ENCODE measurements at regions not wholly inside any gene's neighbourhood (a gene's known extent, or its start where the extent isn't known, plus 50 kb on each side); places are given as distances from the start of the nearest gene placed in this dataset.
"Not testable (repeated sequence)": the region's sequence is repeated elsewhere in the genome, so short reads cannot be mapped to it uniquely, and the experiment has no call there.

- H3K4me3 ChIP-seq (ENCODE audit: low read depth in 2 of 2, low read length in 2 of 2); H3K27ac ChIP-seq (ENCODE audit: low read length); H3K9me3 ChIP-seq (ENCODE audit: control insufficient read depth, insufficient read depth, low read depth, low read length); POLR2A ChIA-PET; intact Hi-C loops (cut with micrococcal nuclease; ENCODE audit: unreplicated experiment); ATAC-seq; CTCF ChIA-PET; in situ Hi-C loops (cut with HindIII; ENCODE audit: low pct_unique_long_range_greater_than_20kb, low sequenced_read_pairs); BruUV-seq (replicated peaks); H3K27me3 ChIP-seq (ENCODE audit: control insufficient read depth, insufficient read depth, low read length); H3K4me1 ChIP-seq (ENCODE audit: control insufficient read depth, insufficient read depth, low read length); H3K36me3 ChIP-seq (ENCODE audit: control insufficient read depth, insufficient read depth, low read length); DNase-seq (ENCODE audit: low read depth, low spot score): not testable (repeated sequence)
Measured at GRCh38 chr6:112427011-112427410, 79.9 kb downstream of the RFPL4B start.

DNA sequence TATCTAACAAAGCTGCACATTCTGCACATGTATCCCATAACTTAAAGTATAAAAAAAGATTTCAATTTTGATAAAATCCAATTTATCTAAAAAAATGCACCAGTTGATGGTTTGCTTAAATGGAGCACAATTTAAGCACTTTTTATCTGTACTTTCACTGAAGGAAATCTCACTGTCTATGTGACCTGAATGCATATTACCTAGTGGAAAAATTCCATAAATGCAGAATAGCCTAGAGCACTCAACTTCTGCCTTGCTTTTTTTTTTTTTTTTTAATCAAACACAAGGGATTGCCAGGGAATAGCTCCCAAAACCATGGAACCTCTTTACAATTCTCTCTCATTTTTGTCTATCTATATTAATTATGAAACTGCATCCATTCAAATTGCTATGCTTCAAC lies 80.4 kb downstream of the RFPL4B start:
- H3K27me3 ChIP-seq (ENCODE audit: control insufficient read depth, insufficient read depth, low read length): no peaks in the 10 kb centered on the region
- H3K9me3 ChIP-seq (ENCODE audit: control insufficient read depth, insufficient read depth, low read depth, low read length): no peaks in the 10 kb centered on the region
- BruUV-seq (replicated peaks): no TSS peak
- no peaks in the 10 kb centered on the region for H3K36me3 ChIP-seq (ENCODE audit: control insufficient read depth, insufficient read depth, low read length)
- H3K27ac ChIP-seq (ENCODE audit: low read length): no peak overlapping the region
- ChIA-PET POLR2A (interaction anchor here (0.6 to 0.7 kb wide), 2 partner anchors 15 to 1448 kb away, joined by 3 to 4 read pairs; no protein-coding TSS in a partner anchor), CTCF (no interaction called here)
- no peak overlapping the region for H3K4me3 ChIP-seq (ENCODE audit: low read depth in 2 of 2, low read length in 2 of 2)
- DNase-seq (ENCODE audit: low read depth, low spot score) (no peak), ATAC-seq (no peak)
- intact Hi-C loops (cut with micrococcal nuclease; ENCODE audit: unreplicated experiment): no loop called here
- no peaks in the 10 kb centered on the region for H3K4me1 ChIP-seq (ENCODE audit: control insufficient read depth, insufficient read depth, low read length)
- in situ Hi-C loops (cut with HindIII; ENCODE audit: low pct_unique_long_range_greater_than_20kb, low sequenced_read_pairs): no loop called here
- TF ChIP-seq POLR2AphosphoS5 (IDR thresholded peaks at IDR 0.05; ENCODE audit: low read depth, low read length): no peak
- TF ChIP-seq, protein P1, sequence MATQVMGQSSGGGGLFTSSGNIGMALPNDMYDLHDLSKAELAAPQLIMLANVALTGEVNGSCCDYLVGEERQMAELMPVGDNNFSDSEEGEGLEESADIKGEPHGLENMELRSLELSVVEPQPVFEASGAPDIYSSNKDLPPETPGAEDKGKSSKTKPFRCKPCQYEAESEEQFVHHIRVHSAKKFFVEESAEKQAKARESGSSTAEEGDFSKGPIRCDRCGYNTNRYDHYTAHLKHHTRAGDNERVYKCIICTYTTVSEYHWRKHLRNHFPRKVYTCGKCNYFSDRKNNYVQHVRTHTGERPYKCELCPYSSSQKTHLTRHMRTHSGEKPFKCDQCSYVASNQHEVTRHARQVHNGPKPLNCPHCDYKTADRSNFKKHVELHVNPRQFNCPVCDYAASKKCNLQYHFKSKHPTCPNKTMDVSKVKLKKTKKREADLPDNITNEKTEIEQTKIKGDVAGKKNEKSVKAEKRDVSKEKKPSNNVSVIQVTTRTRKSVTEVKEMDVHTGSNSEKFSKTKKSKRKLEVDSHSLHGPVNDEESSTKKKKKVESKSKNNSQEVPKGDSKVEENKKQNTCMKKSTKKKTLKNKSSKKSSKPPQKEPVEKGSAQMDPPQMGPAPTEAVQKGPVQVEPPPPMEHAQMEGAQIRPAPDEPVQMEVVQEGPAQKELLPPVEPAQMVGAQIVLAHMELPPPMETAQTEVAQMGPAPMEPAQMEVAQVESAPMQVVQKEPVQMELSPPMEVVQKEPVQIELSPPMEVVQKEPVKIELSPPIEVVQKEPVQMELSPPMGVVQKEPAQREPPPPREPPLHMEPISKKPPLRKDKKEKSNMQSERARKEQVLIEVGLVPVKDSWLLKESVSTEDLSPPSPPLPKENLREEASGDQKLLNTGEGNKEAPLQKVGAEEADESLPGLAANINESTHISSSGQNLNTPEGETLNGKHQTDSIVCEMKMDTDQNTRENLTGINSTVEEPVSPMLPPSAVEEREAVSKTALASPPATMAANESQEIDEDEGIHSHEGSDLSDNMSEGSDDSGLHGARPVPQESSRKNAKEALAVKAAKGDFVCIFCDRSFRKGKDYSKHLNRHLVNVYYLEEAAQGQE (IDR thresholded peaks at IDR 0.05; ENCODE audit: insufficient read depth in 1 of 2, low read depth in 2 of 2, low read length in 1 of 2): no peak
- TF ChIP-seq TCF7L2 (IDR thresholded peaks at IDR 0.05; ENCODE audit: low read depth, low read length): no peak
- no peak for TF ChIP-seq CTCF (IDR thresholded peaks at IDR 0.05)
- TF ChIP-seq SIN3A (IDR thresholded peaks at IDR 0.05; ENCODE audit: borderline replicate concordance, insufficient read depth, low read depth, low read length): no peak

GRCh38 chr6:112428477-112428876 lies 81.3 kb downstream of the RFPL4B start:
- no peaks in the 10 kb centered on the region for H3K36me3 ChIP-seq (ENCODE audit: control insufficient read depth, insufficient read depth, low read length)
- CTCF ChIA-PET: no interaction called here
- DNase-seq (ENCODE audit: low read depth, low spot score) (no peak), ATAC-seq (no peak)
- no peak overlapping the region for H3K4me3 ChIP-seq (ENCODE audit: low read depth in 2 of 2, low read length in 2 of 2)
- no peak for TF ChIP-seq CTCF (IDR thresholded peaks at IDR 0.05)
- BruUV-seq (replicated peaks): no TSS peak
- H3K4me1 ChIP-seq (ENCODE audit: control insufficient read depth, insufficient read depth, low read length): no peaks in the 10 kb centered on the region
- no peaks in the 10 kb centered on the region for H3K27me3 ChIP-seq (ENCODE audit: control insufficient read depth, insufficient read depth, low read length)
- H3K9me3 ChIP-seq (ENCODE audit: control insufficient read depth, insufficient read depth, low read depth, low read length): no peaks in the 10 kb centered on the region
- POLR2A ChIA-PET: no interaction called here
- intact Hi-C loops (cut with micrococcal nuclease; ENCODE audit: unreplicated experiment): no loop called here
- no peak overlapping the region for H3K27ac ChIP-seq (ENCODE audit: low read length)
- in situ Hi-C loops (cut with HindIII; ENCODE audit: low pct_unique_long_range_greater_than_20kb, low sequenced_read_pairs): no loop called here
